Activated CD8-positive, alpha-beta memory T cell treated with anti-CD3 and anti-CD28 coated beads, Interleukin-2, amount 50 U/mL, for 1 hour (primary cell): ENCODE measurements at regions not wholly inside any gene's neighbourhood (a gene's known extent, or its start where the extent isn't known, plus 50 kb on each side); places are given as distances from the start of the nearest gene placed in this dataset.

ENCODE experiments used
- DNase-seq: peaks from one replicate; pipeline ENCODE4 v3.0.0-alpha.2; 2020; ENCODE audit errors: extremely low read depth

GRCh38 chr5:175805256-175806011 lies 65.9 kb upstream of the CPLX2 start:
- no peak for DNase-seq

GRCh38 chr5:175808711-175809110 lies 62.7 kb upstream of the CPLX2 start:
- no peak for DNase-seq

- no peak for DNase-seq
Measured at GRCh38 chr5:175809531-175810121, 61.8 kb upstream of the CPLX2 start.

- DNase-seq = no peak
Measured at GRCh38 chr5:175810457-175810856, 60.9 kb upstream of the CPLX2 start.

GRCh38 chr5:175811589-175811988 lies 59.8 kb upstream of the CPLX2 start:
- DNase-seq = no peak

GRCh38 chr5:175813943-175814630 lies 57.3 kb upstream of the CPLX2 start:
- DNase-seq = no peak

GRCh38 chr5:175814691-175815090 lies 56.7 kb upstream of the CPLX2 start:
- no peak for DNase-seq

- no peak for DNase-seq
Measured at GRCh38 chr5:175815126-175815913, 56.1 kb upstream of the CPLX2 start.

GRCh38 chr5:175816348-175816747 lies 55.0 kb upstream of the CPLX2 start:
- no peak for DNase-seq

- DNase-seq = no peak
Measured at GRCh38 chr5:175819090-175819425, 52.3 kb upstream of the CPLX2 start.

GRCh38 chr5:175820230-175820629 lies 51.1 kb upstream of the CPLX2 start:
- DNase-seq = no peak
